CD4-positive, alpha-beta T cell treated with Interferon alpha-2 for 1 hour (primary cell): ENCODE measurements at regions not wholly inside any gene's neighbourhood (a gene's known extent, or its start where the extent isn't known, plus 50 kb on each side); places are given as distances from the start of the nearest gene placed in this dataset.

Experiments
- DNase-seq, 2 donors: peaks; one replicate each; pipeline ENCODE4 v3.0.0-alpha.2; 2020 to 2022

GRCh38 chr5:3736926-3737325 lies 141.3 kb downstream of the IRX1 start:
- DNase-seq: no peak

DNA sequence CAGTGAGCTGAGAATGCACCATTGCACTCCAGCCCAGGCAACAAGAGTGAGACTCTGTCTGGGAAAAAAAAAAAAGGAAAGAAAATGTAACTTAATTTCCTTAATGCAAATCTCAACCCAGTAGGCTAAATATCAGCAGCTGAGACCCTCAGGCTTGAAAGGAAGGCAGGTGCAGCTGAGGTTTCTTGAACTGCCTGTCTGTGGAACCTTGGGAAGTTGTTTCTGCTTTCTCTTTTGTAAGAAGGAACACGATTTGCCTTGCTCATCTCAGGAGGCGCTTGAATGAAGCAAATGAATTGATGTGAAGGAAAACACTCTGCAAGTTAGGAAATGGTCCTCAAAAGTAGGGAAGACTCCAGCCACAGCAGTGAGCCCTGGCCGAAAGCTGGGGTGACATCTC lies 143.3 kb downstream of the IRX1 start:
- no peak for DNase-seq

GRCh38 chr5:3740546-3741373 lies 145.1 kb downstream of the IRX1 start:
- no peak for DNase-seq

DNA sequence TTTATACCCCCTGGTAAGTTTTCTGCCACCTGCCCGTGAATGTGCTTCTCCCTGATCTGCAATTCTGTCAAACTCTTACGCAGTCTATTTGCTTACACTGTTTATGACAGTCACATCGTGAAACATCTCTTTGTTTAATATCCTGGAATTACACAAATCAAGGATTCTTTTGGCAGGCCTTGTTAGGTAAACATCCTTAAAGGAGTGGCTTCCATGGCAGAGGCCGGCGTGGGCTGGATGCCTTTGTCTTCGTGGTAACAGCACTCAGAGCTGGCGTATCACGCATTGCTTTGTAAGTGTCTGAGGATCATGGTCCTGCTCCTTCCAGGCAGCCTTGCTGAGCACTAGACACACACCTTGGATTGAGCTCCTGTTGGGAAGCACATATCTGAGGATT lies 145.7 kb downstream of the IRX1 start:
- no peak for DNase-seq

GRCh38 chr5:3742750-3743149 lies 147.1 kb downstream of the IRX1 start:
- no peak for DNase-seq

DNA sequence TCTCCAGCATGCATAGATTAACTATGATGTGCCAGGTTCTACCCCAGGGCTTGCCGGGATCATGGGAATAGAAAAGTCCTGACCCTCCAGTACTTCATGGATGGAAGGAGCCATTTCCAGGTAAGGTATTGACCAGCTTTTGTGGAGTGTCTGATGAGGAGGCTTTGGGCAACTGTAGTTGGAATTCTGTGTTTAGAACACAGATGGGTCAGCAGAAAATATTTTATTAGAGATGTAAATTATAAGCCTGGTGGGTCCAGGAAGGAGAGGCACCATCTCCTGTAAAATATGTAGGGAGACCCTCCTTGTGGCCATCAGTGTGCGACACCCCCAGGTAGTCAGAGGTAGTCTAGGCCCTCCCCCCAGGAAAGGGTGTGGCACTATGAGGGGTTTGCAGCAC lies 156.2 kb downstream of the IRX1 start:
- no peak for DNase-seq

GRCh38 chr5:3778000-3778550 lies 182.4 kb downstream of the IRX1 start:
- no peak for DNase-seq

GRCh38 chr5:3778945-3779344 lies 183.3 kb downstream of the IRX1 start:
- DNase-seq: no peak

GRCh38 chr5:3780278-3780677 lies 184.6 kb downstream of the IRX1 start:
- DNase-seq: no peak

- DNase-seq: no peak
Observed at GRCh38 chr5:3780907-3781306, 185.3 kb downstream of the IRX1 start.

DNA sequence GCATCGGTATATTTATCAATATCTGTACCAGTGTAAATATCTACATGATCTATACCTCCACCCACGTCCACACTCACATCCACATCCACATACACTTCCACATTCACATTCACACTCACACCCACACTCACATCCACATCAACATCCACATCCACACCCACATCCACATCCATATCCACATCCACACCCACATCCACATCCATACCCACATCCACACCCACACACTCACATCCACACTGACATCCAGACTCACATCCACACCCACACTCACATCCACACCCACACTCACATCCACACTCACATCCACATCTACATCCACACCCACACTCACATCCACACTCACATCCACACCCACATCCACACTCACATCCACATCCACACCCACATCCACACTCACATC lies 189.2 kb downstream of the IRX1 start:
- no peak for DNase-seq

GRCh38 chr5:3786165-3786564 lies 190.5 kb downstream of the IRX1 start:
- no peak for DNase-seq

DNA sequence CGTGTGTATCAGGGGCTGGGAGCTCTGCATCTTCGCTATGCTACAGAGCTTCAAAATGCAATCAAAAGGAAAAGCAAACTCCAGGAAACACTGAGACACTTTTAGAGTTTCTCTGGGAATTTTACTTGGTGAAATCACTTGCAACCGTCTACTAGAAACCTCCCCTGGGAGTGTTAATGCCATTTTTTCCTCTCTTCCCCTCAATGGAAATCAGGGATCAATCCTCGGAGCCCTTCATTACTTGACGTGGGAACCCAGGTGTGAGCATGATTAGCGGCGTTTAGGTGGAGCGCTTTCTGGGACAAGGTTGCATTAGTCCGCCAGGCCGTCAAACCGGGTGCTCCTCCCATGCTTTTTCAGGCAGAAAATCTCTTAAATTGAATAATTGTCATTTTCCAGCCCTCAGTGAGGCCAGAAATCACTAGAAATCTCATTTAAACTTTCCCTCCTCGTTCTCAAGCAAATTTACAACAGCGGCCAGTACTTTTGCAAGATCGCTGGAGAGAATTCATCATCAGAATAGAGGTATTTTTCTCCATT lies 191.3 kb downstream of the IRX1 start:
- DNase-seq: no peak

GRCh38 chr5:3787604-3788003 lies 192.0 kb downstream of the IRX1 start:
- no peak for DNase-seq

- DNase-seq: no peak
Observed at GRCh38 chr5:3789519-3790193, 194.0 kb downstream of the IRX1 start.

DNA sequence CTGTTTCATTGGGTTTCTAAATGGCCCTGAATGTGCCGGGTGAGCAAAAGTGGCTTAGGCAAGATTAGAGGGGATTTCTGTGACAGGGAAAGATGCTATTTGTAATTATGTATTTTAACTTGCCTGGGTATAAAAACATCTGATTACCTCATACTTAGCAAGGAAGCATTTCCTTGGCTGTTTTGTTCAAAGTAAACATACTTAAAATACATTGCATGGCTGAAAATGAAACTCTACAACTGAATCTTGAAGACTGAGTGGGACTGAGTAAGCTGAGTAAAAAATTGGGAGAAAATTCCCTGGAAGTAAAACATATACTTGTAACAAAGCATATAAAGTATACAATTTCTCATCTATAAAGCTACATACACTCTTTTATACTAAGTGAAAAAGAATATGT lies 197.5 kb downstream of the IRX1 start:
- no peak for DNase-seq

DNA sequence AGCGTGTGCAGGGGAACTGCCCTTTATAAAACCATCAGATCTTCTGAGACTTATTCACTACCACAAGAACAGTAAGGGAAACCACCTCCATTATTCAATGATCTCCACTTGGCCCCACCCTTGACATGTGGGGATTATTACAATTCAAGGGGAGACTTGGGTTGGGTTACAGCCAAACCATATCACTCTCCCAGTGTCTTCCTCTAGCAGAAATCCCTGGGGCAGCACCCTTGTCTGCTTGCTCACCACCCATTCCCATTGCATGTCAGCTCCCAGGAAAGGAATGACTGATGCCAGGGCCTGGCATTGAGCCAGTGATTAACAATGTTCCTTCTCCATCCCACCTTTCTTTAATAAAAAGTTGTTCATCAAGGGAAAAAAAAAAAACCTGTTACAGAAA lies 199.0 kb downstream of the IRX1 start:
- DNase-seq: no peak

GRCh38 chr5:3796736-3797135 lies 201.1 kb downstream of the IRX1 start:
- no peak for DNase-seq

- DNase-seq: no peak
Observed at GRCh38 chr5:3801967-3802366, 206.3 kb downstream of the IRX1 start.

GRCh38 chr5:3809455-3809854 lies 213.8 kb downstream of the IRX1 start:
- DNase-seq: no peak

DNA sequence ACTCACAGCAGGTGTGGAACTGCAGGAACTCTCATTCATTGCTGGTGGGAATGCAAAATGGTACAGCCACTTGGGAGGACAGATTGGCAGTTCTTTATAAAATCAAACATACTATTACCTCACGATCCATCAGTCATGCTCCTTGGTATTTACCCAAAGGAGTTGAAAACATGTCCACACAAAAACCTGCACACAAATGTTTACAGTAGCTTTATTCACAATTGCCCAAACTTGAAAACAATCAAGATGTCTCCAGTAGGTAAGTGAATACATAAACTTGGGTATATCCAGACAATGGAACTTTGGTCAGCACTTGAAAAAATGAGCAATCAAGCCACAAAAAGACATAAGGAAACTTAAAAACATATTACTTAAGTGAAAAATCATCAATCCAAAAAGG lies 215.5 kb downstream of the IRX1 start:
- no peak for DNase-seq

GRCh38 chr5:3818624-3819023 lies 223.0 kb downstream of the IRX1 start:
- no peak for DNase-seq

DNA sequence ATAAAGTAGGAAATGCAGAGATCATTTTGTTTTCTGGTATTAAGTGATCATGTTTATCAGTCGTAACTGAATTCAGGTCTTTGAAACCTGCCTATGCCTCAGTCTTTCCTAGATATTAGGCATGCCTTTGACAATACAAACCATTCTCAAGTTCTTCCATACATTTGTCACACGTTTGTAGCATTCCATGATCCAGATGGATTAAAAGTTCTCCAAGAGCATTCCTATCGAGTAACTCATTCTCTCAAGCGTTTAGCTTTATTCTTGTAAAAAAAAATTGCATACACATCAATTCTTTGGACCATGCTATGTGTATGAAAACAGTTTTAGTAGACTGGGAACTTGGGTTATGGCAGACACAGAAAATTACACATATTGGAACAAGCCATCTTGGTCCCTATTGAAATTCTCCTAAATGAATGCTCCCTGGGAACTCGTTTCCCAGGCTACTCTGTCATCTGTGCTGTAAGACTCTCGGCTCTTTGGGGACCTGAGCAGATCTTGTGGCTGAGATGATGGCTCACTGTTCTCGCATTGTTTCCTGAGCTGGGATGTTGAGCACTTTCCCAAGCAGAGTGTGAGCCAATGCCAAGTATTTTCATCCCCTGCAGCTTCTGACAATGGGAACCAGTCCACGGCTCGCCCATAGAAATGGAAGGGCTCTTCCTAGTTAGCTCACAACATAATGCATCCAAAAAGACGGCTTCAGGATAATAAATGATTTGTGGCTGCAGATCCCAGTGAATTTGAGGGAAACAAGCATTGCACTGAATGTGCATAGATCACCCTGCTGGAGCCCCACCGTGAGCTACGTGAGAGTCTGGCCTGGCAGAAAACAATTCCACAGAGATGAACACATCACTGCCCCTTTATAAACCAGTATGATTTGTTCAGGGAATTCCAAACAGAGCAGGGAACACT lies 230.2 kb downstream of the IRX1 start:
- no peak for DNase-seq
